Osteocyte (in vitro differentiated cells): ENCODE measurements at regions not wholly inside any gene's neighbourhood (a gene's known extent, or its start where the extent isn't known, plus 50 kb on each side); places are given as distances from the start of the nearest gene placed in this dataset.

ENCODE experiments used
- DNase-seq: peaks from one replicate; pipeline ENCODE4 v3.0.0; 2021; ENCODE audit warnings: mixed read lengths; ENCODE audit not compliant: unreplicated experiment; ENCODE audit errors: extremely low spot score
- H3K27ac Mint-ChIP-seq: one replicate; pipeline ENCODE4 v1.8.0; 2021; ENCODE audit warnings: mild to moderate bottlenecking, mixed read lengths; ENCODE audit not compliant: unreplicated experiment
- H3K27me3 Mint-ChIP-seq: one replicate; pipeline ENCODE4 v1.8.0; 2021; ENCODE audit warnings: mixed read lengths; ENCODE audit not compliant: unreplicated experiment
- H3K36me3 Mint-ChIP-seq: one replicate; pipeline ENCODE4 v1.8.0; 2021; ENCODE audit warnings: mixed read lengths; ENCODE audit not compliant: unreplicated experiment
- H3K4me1 Mint-ChIP-seq: one replicate; pipeline ENCODE4 v1.8.0; 2021; ENCODE audit warnings: mixed read lengths; ENCODE audit not compliant: unreplicated experiment
- H3K4me3 Mint-ChIP-seq: one replicate; pipeline ENCODE4 v1.8.0; 2021; ENCODE audit warnings: mild to moderate bottlenecking, moderate library complexity, mixed read lengths; ENCODE audit not compliant: unreplicated experiment
- H3K9me3 Mint-ChIP-seq: one replicate; pipeline ENCODE4 v1.8.0; 2021; ENCODE audit warnings: mixed read lengths; ENCODE audit not compliant: unreplicated experiment
- CTCF ChIP-seq: fragments of 200-600 bp; sonication (generic); IDR thresholded peaks from 2 replicates; pipeline ENCODE4 v1.5.0; 2021; ENCODE audit warnings: antibody characterized with exemption, mild to moderate bottlenecking, moderate library complexity

GRCh38 chr7:31214751-31215150 is 125.8 kb downstream of the NEUROD6 start:
- no peaks in the 10 kb centered on the region for H3K9me3 Mint-ChIP-seq
- no peak for TF ChIP-seq CTCF
- no peak overlapping the region for H3K4me3 Mint-ChIP-seq
- no peaks in the 10 kb centered on the region for H3K36me3 Mint-ChIP-seq
- H3K27ac Mint-ChIP-seq = no peak overlapping the region
- peaks cover 5% of the 10 kb centered on the region for H3K27me3 Mint-ChIP-seq
- H3K4me1 Mint-ChIP-seq = no peaks in the 10 kb centered on the region
- no peak for DNase-seq

GRCh38 chr7:31211281-31211680 is 129.2 kb downstream of the NEUROD6 start:
- H3K36me3 Mint-ChIP-seq = no peaks in the 10 kb centered on the region
- no peak overlapping the region for H3K27ac Mint-ChIP-seq
- no peak for TF ChIP-seq CTCF
- H3K9me3 Mint-ChIP-seq = no peaks in the 10 kb centered on the region
- no peak overlapping the region for H3K4me3 Mint-ChIP-seq
- no peaks in the 10 kb centered on the region for H3K4me1 Mint-ChIP-seq
- H3K27me3 Mint-ChIP-seq = peaks cover 4% of the 10 kb centered on the region
- DNase-seq = no peak

GRCh38 chr7:31204071-31204470 is 136.5 kb downstream of the NEUROD6 start:
- Mint-ChIP-seq H3K36me3 (no peaks in the 10 kb centered on the region), H3K27ac (no peak overlapping the region), H3K9me3 (peaks cover 7% of the 10 kb centered on the region), H3K27me3 (no peaks in the 10 kb centered on the region), H3K4me1 (no peaks in the 10 kb centered on the region), H3K4me3 (no peak overlapping the region)
- no peak for DNase-seq
- TF ChIP-seq CTCF = no peak

- DNase-seq = no peak
- Mint-ChIP-seq H3K9me3 (peaks cover 7% of the 10 kb centered on the region), H3K27me3 (no peaks in the 10 kb centered on the region), H3K4me1 (no peaks in the 10 kb centered on the region), H3K27ac (no peak overlapping the region), H3K36me3 (no peaks in the 10 kb centered on the region), H3K4me3 (no peak overlapping the region)
- TF ChIP-seq CTCF = no peak
These were observed 137.0 kb downstream of the NEUROD6 start for GRCh38 chr7:31203551-31203950.

GRCh38 chr7:31202801-31203200 is 137.7 kb downstream of the NEUROD6 start:
- Mint-ChIP-seq H3K27ac (no peak overlapping the region), H3K9me3 (peaks cover 7% of the 10 kb centered on the region), H3K4me1 (no peaks in the 10 kb centered on the region), H3K27me3 (no peaks in the 10 kb centered on the region), H3K36me3 (no peaks in the 10 kb centered on the region), H3K4me3 (no peak overlapping the region)
- DNase-seq = no peak
- no peak for TF ChIP-seq CTCF
